ENCODE measurements at regions not wholly inside any gene's neighbourhood (a gene's known extent, or its start where the extent isn't known, plus 50 kb on each side); places are given as distances from the start of the nearest gene placed in this dataset.

DNA sequence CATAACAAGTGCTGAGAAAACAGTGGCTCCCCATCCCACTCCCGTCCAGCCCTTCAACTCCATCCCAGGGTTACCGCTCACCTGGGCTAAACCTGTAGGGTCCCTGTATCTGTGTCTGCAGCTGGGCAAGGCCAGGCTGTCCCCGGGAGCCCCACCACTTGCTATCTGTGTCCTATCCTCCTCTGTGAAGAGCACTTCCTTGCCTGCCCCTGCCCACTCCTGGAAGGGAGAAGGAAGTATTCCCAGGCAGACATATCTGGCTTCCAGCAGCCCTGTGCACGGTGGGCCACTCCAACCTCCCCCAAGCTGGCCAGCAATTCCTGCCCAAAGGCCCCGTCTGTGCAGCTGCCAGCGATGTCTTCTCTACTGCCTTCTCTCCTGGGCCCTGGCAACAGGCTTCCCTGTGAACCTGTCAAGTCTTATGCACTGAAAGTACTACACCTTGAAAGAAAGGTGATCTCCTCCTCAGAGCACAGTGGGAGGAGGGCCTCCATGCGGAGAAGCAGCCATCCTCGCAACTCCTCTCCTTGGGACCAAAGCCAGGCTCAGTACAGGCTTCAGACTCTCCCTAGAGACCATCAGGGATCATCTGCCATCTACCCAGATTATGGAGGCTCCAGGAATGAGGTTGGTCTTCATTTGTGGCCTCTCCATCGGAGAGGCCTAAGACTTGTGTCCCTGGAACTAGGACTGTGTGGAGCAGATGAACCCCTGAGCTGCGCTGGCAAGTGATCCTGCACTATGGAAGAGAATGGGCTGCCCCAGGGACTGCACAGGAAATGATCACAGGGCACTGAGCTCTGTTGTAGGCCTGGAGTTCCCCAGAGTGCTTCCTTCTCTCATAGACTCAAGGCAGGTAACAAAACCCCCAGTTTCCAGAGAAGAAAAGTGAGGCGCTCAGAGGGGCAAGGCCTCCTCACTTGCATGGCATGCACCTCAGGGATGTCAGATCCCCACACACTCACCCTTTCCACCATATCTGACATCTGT, 663.6 kb downstream of the BCL11B start:
- no peak overlapping the region for H3K4me2 ChIP-seq (ENCODE audit: low read length)
- TF ChIP-seq CTCF (IDR thresholded peaks at IDR 0.05), result no peak
- no peaks in the 10 kb centered on the region for H3K4me1 ChIP-seq
- no peaks in the 10 kb centered on the region for H3K9me3 ChIP-seq (ENCODE audit: control insufficient read depth, low read length)
- H3K27me3 ChIP-seq (ENCODE audit: control insufficient read depth, insufficient read depth, low read length), result no peaks in the 10 kb centered on the region
- no peak overlapping the region for H2AFZ ChIP-seq
- H3K36me3 ChIP-seq (ENCODE audit: control insufficient read depth, insufficient read depth, low read length), result no peaks in the 10 kb centered on the region
- H3K79me2 ChIP-seq, result no peaks in the 10 kb centered on the region
- H3K27ac ChIP-seq, result no peak overlapping the region
- no peak overlapping the region for H3K9ac ChIP-seq
- no peak overlapping the region for H3K4me3 ChIP-seq (ENCODE audit: low read depth, low read length)

DNA sequence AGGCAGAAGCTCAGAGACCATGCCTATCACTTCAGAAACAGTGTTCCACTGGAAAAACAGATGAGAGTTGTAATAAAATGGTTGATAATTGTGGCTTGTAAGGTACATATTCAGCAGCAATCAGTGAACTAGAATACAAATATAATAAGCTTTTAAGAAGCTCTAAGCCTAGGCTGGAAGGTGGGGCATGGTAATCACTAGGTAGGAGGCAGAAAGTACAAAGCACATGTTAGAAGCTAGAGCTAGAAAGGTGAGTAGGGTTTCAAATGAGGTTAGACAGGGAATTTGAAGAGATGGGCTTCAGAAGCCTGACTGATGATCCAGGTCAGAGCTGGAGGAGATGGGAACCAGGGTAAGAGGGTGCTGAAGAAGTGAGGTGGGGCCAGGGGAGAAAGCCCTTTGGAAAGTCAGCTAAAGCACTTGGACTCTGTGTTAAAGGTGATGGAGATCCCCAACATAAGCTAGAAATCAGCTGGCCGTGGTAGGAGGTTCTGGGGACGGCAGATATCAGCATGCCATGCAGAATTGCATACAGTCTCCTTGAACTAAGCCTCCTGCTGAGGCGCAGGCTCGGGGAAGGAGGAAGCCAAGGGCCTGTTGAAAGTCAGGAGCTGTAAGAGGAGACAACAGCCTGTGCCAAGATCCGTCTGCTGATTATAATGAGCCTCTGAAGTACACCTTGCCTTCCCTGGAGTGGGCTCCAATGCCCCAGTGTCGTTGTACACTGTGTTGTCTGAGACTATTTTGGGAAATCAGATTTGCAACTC, 659.4 kb downstream of the BCL11B start:
- Histone ChIP-seq H3K4me2 (ENCODE audit: low read length) (no peak overlapping the region), H3K9ac (no peak overlapping the region), H3K79me2 (no peaks in the 10 kb centered on the region), H3K27ac (no peak overlapping the region), H3K4me1 (no peaks in the 10 kb centered on the region), H3K27me3 (ENCODE audit: control insufficient read depth, insufficient read depth, low read length) (no peaks in the 10 kb centered on the region), H3K9me3 (ENCODE audit: control insufficient read depth, low read length) (no peaks in the 10 kb centered on the region), H3K4me3 (ENCODE audit: low read depth, low read length) (no peak overlapping the region), H3K36me3 (ENCODE audit: control insufficient read depth, insufficient read depth, low read length) (no peaks in the 10 kb centered on the region), H2AFZ (no peak overlapping the region)
- TF ChIP-seq CTCF (IDR thresholded peaks at IDR 0.05), result no peak

- Histone ChIP-seq H2AFZ (no peak overlapping the region), H3K79me2 (no peaks in the 10 kb centered on the region), H3K9me3 (ENCODE audit: control insufficient read depth, low read length) (no peaks in the 10 kb centered on the region), H3K27ac (no peak overlapping the region), H3K9ac (no peak overlapping the region), H3K36me3 (ENCODE audit: control insufficient read depth, insufficient read depth, low read length) (no peaks in the 10 kb centered on the region), H3K4me3 (ENCODE audit: low read depth, low read length) (no peak overlapping the region), H3K4me1 (no peaks in the 10 kb centered on the region), H3K27me3 (ENCODE audit: control insufficient read depth, insufficient read depth, low read length) (no peaks in the 10 kb centered on the region), H3K4me2 (ENCODE audit: low read length) (no peak overlapping the region)
- no peak for TF ChIP-seq CTCF (IDR thresholded peaks at IDR 0.05)
These were observed 657.3 kb downstream of the BCL11B start for GRCh38 chr14:98614741-98615140.

DNA sequence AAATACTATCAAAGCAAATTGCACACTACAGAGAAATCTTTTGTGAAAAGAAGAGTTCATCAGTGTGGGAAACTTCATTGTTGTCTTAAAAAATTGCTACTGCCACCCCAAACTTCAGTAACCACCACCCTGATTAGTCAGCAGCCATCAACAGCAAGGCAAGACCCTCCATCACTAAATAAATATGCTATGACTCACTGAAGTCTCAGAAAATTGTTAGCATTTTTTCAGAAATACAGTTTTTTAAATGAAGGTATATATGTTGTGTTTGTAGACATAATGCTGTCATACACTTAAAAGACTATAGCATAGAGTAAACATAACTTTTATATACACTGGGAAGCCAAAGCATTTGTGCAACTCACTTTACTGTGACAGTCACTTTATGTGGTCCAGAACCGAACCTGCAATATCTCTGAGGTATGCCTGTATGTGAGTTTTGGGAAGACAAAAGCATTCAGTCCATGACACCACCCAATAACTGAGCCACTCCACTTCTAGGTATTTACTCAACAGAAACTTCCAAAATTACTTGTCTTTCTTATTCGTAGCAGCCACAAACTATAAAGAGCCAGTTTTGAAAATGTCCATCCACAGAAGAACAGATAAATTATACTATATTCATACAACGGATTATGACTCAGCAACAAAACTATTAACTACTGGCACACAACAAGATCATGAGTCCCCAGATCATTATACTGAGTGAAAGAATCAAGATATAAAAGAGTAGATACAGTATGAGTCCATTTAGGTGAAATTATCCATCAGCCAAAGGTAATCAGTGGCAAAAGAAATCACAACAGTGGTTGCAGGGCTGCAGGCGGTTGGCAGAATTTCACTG, 649.6 kb downstream of the BCL11B start:
- Histone ChIP-seq H3K27ac (no peak overlapping the region), H3K4me1 (no peaks in the 10 kb centered on the region), H3K79me2 (no peaks in the 10 kb centered on the region), H3K36me3 (ENCODE audit: control insufficient read depth, insufficient read depth, low read length) (no peaks in the 10 kb centered on the region), H3K9ac (no peak overlapping the region), H3K4me2 (ENCODE audit: low read length) (no peak overlapping the region), H3K27me3 (ENCODE audit: control insufficient read depth, insufficient read depth, low read length) (no peaks in the 10 kb centered on the region), H2AFZ (no peak overlapping the region), H3K9me3 (ENCODE audit: control insufficient read depth, low read length) (no peaks in the 10 kb centered on the region), H3K4me3 (ENCODE audit: low read depth, low read length) (no peak overlapping the region)
- TF ChIP-seq CTCF (IDR thresholded peaks at IDR 0.05), result no peak
